Lower leg skin (tissue), 4 donors: ENCODE measurements at regions not wholly inside any gene's neighbourhood (a gene's known extent, or its start where the extent isn't known, plus 50 kb on each side); places are given as distances from the start of the nearest gene placed in this dataset.

Experiments used
- DNase-seq, 2 donors: peaks; one replicate each; pipeline ENCODE4 v3.0.0-alpha.2; 2019; ENCODE audit warnings: low spot score in 2 of 2
- H3K4me3 ChIP-seq: fragments of 200-600 bp; sonication (generic); 2 replicates; pipeline ENCODE4 v1.5.1; 2017; ENCODE audit warnings: mild to moderate bottlenecking, low read depth; ENCODE audit not compliant: poor library complexity, severe bottlenecking
- CTCF ChIP-seq, 3 donors: fragments of 450-650 bp; IDR thresholded peaks; one replicate each; pipeline ENCODE4 v1.5.1; 2016; ENCODE audit warnings: antibody characterized with exemption in 3 of 3, mild to moderate bottlenecking in 3 of 3, moderate library complexity in 2 of 3
- POLR2A ChIP-seq, 2 donors: fragments of 450-650 bp; IDR thresholded peaks; one replicate each; pipeline ENCODE4 v1.6.1; 2016 to 2017; ENCODE audit warnings: antibody characterized with exemption in 2 of 2, mild to moderate bottlenecking in 1 of 2, moderate library complexity in 1 of 2
- WGBS, 2 donors: methylation state at CpG; one replicate each; pipeline ENCODE4 v1.1.5; 2018; 5-methylcytosine and 5-hydroxymethylcytosine counted together
- intact Hi-C: fragments of 100-400 bp; cut with DNase I; formaldehyde crosslinking; loops from one replicate; pipeline ENCODE4 v1.15.0; 2023; ENCODE audit warnings: low total_unique reads

DNA sequence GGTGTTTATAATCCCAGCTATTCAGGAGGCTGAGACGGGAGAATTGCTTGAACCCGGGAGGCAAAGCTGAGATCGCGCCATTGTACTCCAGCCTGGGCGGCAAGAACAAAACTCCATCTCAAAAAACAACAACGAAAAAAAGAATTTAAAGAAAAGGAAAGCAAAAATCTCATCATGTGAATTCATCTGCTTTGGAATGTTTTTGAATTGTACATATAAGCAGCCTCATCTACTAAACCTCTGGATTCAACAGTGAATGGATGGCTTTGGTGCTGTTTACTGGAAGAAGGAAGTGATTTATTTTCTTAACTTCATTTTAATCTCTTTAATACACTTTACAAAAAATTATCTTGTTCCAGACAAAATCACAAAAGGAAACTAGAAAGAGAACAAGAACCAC, 51.8 kb upstream of the PNRC1 start:
- TF ChIP-seq CTCF (IDR thresholded peaks at IDR 0.05) (no peak), POLR2A (IDR thresholded peaks at IDR 0.05) (no peak)
- no peak overlapping the region for H3K4me3 ChIP-seq
- DNase-seq = no peak
- 93 to 99% methylated on average over 6 of the region's 6 CpGs for WGBS, 2 donors
- intact Hi-C loops = no loop called here

DNA sequence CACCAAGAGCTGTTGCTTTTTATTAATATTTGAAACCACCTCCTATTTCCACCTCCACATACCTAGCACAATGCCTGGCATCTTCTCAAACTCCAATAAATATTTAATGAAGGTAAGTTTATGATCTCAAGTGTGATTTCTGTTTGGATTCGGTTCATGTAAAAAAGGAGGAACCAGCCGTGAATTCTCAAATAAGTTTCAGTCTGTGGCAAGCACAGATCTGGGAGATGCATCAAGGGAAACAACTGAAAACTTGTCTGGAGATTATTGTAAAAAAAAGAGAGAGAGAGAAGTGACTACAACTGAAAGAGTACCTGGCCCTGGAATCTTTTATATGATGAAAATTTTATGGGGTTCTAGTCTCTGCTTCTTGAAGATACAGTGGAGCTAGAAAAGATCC, 52.8 kb upstream of the PNRC1 start:
- no peak for TF ChIP-seq POLR2A (IDR thresholded peaks at IDR 0.05)
- no peak for TF ChIP-seq CTCF (IDR thresholded peaks at IDR 0.05)
- no peak overlapping the region for H3K4me3 ChIP-seq
- WGBS, 2 donors = 43 to 52% methylated on average over 2 of the region's 2 CpGs
- DNase-seq = no peak
- intact Hi-C loops = no loop called here

- H3K4me3 ChIP-seq = no peak overlapping the region
- WGBS, 2 donors = 82 to 86% methylated on average over 4 of the region's 4 CpGs
- no peak for DNase-seq
- no peak for TF ChIP-seq CTCF (IDR thresholded peaks at IDR 0.05)
- no peak for TF ChIP-seq POLR2A (IDR thresholded peaks at IDR 0.05)
- intact Hi-C loops = no loop called here
Measured at GRCh38 chr6:89026151-89026550, 54.4 kb upstream of the PNRC1 start.

DNA sequence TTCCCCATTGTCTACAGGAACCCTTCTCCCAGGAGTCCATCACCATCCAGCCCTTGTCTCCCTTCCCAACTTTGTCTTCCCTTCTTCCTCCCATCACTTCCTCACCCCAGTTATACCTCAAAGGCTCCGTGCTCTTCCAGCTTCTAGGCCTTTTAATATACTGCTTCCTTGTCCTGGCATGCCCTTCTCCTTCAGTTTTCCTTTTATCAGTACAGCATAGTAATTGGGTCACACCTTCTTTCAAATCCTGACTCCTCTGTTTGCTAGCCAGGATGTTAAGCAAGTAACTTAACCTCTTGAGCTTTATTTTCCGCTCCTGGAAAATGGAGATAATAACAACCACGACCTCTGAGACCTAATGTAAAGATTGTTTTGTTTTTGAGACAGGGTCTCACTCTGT, 54.9 kb upstream of the PNRC1 start:
- TF ChIP-seq POLR2A (IDR thresholded peaks at IDR 0.05) = no peak
- TF ChIP-seq CTCF (IDR thresholded peaks at IDR 0.05) = no peak
- 33 to 48% methylated on average over 3 of the region's 3 CpGs for WGBS, 2 donors
- DNase-seq = no peak
- H3K4me3 ChIP-seq = no peak overlapping the region
- intact Hi-C loops = no loop called here

DNA sequence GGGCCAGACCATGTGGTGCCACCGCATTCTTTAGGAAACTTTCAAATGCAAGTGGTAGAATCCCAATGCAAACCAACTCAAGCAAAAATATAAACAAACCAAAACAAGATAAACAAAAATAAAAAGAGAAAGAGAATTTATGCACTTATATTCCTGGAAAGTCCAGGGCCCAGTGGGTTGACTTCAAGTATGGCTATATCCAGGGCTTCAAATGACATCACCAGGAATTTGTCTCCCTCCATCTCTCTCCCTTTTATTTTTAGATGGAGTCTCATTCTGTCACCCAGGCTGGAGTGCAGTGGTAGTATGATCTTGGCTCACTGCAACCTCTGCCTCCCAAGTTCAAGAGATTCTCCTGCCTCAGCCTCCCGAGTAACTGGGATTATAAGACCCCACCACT, 56.1 kb upstream of the PNRC1 start:
- TF ChIP-seq POLR2A (IDR thresholded peaks at IDR 0.05) (no peak), CTCF (IDR thresholded peaks at IDR 0.05) (no peak)
- no peak overlapping the region for H3K4me3 ChIP-seq
- WGBS, 2 donors = 40 to 52% methylated on average over 2 of the region's 2 CpGs
- DNase-seq = no peak
- intact Hi-C loops = no loop called here

GRCh38 chr6:89023591-89024441, 56.7 kb upstream of the PNRC1 start:
- 53 to 60% methylated on average over 4 of the region's 4 CpGs for WGBS, 2 donors
- no peak overlapping the region for H3K4me3 ChIP-seq
- intact Hi-C loops = no loop called here
- DNase-seq = no peak
- TF ChIP-seq POLR2A (IDR thresholded peaks at IDR 0.05) (no peak), CTCF (IDR thresholded peaks at IDR 0.05) (no peak)
